Neural crest cell (in vitro differentiated cells): ENCODE measurements at regions not wholly inside any gene's neighbourhood (a gene's known extent, or its start where the extent isn't known, plus 50 kb on each side); places are given as distances from the start of the nearest gene placed in this dataset.

Experiments
- DNase-seq: peaks from one replicate; pipeline ENCODE4 v3.0.0; 2021; ENCODE audit warnings: low read depth, mixed read lengths, low spot score
- H3K27ac Mint-ChIP-seq: one replicate; pipeline ENCODE4 v1.8.0; 2021; ENCODE audit warnings: mild to moderate bottlenecking, mixed read lengths; ENCODE audit not compliant: unreplicated experiment
- H3K27me3 Mint-ChIP-seq: 2 replicates; pipeline ENCODE4 v1.8.0; 2021; ENCODE audit warnings: low read depth, mild to moderate bottlenecking, mixed read lengths
- H3K36me3 Mint-ChIP-seq: 2 replicates; pipeline ENCODE4 v1.8.0; 2021; ENCODE audit warnings: low read depth, mild to moderate bottlenecking, mixed read lengths
- H3K4me1 Mint-ChIP-seq: 2 replicates; pipeline ENCODE4 v1.8.0; 2021; ENCODE audit warnings: mixed read lengths
- H3K4me3 Mint-ChIP-seq: one replicate; pipeline ENCODE4 v1.8.0; 2021; ENCODE audit warnings: mild to moderate bottlenecking, mixed read lengths
- H3K9me3 Mint-ChIP-seq: 2 replicates; pipeline ENCODE4 v1.8.0; 2021; ENCODE audit warnings: mixed read lengths
- TF ChIP-seq, protein P1 (sequence below): fragments of 200-600 bp; sonication (generic); conservative IDR thresholded peaks from 2 replicates; pipeline ENCODE4 v1.5.0; 2021; ENCODE audit warnings: antibody characterized with exemption, mild to moderate bottlenecking

DNA sequence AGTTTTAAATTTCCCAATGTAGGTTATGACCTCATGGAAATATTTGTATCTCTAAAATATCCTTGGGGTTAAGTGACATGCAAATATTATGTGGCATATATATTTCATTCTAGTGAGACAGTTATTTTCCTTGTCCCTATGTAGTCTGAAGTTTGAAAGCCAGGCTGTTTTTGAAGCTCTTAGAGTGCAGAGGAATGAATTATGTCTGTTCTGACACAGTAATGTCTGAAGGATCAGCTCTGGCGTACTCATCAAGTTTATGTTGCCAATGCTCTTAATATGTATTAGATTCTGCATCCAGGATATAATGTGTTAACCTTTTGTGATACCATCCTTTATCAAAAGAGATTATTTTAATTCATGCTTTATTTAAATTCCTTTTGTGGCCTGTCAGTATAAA lies 355.8 kb downstream of the PCDH7 start:
- H3K4me1 Mint-ChIP-seq: peaks cover 6% of the 10 kb centered on the region
- TF ChIP-seq, protein P1, sequence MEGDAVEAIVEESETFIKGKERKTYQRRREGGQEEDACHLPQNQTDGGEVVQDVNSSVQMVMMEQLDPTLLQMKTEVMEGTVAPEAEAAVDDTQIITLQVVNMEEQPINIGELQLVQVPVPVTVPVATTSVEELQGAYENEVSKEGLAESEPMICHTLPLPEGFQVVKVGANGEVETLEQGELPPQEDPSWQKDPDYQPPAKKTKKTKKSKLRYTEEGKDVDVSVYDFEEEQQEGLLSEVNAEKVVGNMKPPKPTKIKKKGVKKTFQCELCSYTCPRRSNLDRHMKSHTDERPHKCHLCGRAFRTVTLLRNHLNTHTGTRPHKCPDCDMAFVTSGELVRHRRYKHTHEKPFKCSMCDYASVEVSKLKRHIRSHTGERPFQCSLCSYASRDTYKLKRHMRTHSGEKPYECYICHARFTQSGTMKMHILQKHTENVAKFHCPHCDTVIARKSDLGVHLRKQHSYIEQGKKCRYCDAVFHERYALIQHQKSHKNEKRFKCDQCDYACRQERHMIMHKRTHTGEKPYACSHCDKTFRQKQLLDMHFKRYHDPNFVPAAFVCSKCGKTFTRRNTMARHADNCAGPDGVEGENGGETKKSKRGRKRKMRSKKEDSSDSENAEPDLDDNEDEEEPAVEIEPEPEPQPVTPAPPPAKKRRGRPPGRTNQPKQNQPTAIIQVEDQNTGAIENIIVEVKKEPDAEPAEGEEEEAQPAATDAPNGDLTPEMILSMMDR: no peak

DNA sequence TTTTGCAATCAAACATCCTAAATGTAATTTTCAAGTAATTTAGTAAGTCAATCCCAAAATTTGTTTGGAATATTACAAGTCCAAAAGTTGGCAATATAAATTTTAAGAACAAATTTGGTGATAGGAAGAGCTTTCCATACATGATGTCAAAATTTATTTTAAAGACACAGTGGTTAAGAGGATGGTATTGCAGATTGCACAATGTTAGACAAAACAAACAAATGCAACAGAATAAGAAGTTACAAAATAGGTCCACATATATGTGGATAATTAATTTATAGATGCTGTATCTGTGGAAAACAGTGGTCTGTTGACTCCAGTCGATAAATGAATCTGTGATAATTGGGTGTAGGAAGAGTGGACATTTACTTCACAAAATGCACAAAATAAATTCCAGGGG lies 358.5 kb downstream of the PCDH7 start:
- H3K4me3 Mint-ChIP-seq: no peak overlapping the region
- no peaks in the 10 kb centered on the region for H3K9me3 Mint-ChIP-seq
- no peak overlapping the region for H3K27ac Mint-ChIP-seq
- H3K27me3 Mint-ChIP-seq: no peaks in the 10 kb centered on the region
- no peaks in the 10 kb centered on the region for H3K4me1 Mint-ChIP-seq
- TF ChIP-seq, protein P1: no peak
- no peak for DNase-seq
- no peaks in the 10 kb centered on the region for H3K36me3 Mint-ChIP-seq

More for the DNA sequence above, 355.8 kb downstream of the PCDH7 start:
- Mint-ChIP-seq H3K27me3 (no peaks in the 10 kb centered on the region), H3K36me3 (no peaks in the 10 kb centered on the region), H3K9me3 (no peaks in the 10 kb centered on the region), H3K4me3 (no peak overlapping the region), H3K27ac (no peak overlapping the region)
- DNase-seq: no peak

DNA sequence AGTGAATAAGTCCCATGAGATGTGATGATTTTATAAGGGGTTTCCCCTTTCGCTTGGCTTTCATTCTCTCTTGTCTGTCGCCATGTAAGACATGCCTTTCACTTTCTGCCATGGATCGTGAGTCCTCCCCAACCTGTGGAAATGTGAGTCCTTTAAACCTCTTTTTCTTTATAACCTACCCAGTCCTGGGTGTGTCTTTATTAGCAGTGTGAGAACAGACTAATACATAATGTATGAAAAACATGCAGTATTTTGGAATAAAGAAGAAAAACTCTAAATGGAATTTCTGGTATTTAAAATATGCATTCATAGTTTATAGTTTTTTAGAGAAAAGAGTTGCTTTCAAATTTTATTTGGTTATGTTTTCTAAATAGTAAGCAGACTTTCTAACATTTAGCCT lies 360.7 kb downstream of the PCDH7 start:
- TF ChIP-seq, protein P1: no peak
- Mint-ChIP-seq H3K4me1 (peaks cover 4% of the 10 kb centered on the region), H3K9me3 (no peaks in the 10 kb centered on the region), H3K36me3 (no peaks in the 10 kb centered on the region), H3K27me3 (no peaks in the 10 kb centered on the region), H3K4me3 (no peak overlapping the region), H3K27ac (no peak overlapping the region)
- DNase-seq: no peak

DNA sequence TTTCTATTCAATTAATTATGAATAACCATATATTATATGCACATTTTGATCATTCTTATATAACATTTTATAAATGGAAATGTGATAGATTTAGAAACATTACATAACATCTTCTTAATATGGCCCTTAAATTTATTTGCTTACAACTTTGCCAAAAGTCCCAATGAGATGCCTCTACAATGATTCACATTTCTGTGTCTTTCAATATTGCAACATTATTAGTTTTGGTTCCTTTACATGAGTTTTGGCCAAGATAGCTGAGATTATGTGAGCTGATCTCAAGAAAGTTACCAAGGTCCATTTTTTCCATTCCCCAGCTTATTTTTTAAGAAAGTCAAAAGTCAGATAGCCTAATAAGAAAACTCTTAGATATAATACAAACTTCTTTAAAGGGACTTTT lies 361.2 kb downstream of the PCDH7 start:
- H3K9me3 Mint-ChIP-seq: no peaks in the 10 kb centered on the region
- H3K4me3 Mint-ChIP-seq: no peak overlapping the region
- no peaks in the 10 kb centered on the region for H3K36me3 Mint-ChIP-seq
- no peak for DNase-seq
- H3K4me1 Mint-ChIP-seq: peaks cover 8% of the 10 kb centered on the region
- TF ChIP-seq, protein P1: no peak
- no peaks in the 10 kb centered on the region for H3K27me3 Mint-ChIP-seq
- no peak overlapping the region for H3K27ac Mint-ChIP-seq

DNA sequence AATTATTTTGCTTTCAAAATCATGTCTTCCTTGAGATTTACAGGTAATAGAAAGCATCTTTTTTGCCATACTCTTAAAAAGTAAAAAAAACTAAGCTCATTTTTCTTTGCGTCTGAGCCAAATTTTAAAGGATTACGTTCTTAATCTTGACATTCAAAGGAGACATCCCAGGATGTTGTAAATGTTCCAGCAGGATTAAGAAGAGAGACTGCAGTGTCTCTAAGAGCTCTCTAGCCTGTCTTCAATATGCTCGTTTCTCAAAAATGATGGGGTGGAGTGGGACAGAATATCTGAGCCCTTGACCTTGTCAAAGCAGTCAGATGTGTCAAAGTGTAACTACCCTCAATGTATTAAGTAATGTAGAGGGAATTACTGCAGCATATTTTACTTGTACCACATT lies 363.3 kb downstream of the PCDH7 start:
- Mint-ChIP-seq H3K4me1 (peaks cover 8% of the 10 kb centered on the region), H3K36me3 (no peaks in the 10 kb centered on the region), H3K4me3 (no peak overlapping the region), H3K27me3 (no peaks in the 10 kb centered on the region), H3K27ac (no peak overlapping the region), H3K9me3 (no peaks in the 10 kb centered on the region)
- DNase-seq: no peak
- TF ChIP-seq, protein P1: no peak
